B cell (primary cell): ENCODE measurements at regions not wholly inside any gene's neighbourhood (a gene's known extent, or its start where the extent isn't known, plus 50 kb on each side); places are given as distances from the start of the nearest gene placed in this dataset.

ENCODE experiments used
- EZH2 ChIP-seq: IDR thresholded peaks from 2 replicates; pipeline ENCODE4 v1.6.1; 2012; ENCODE audit warnings: borderline replicate concordance, low read depth, mild to moderate bottlenecking, moderate library complexity, low read length; ENCODE audit not compliant: insufficient read depth, poor library complexity, severe bottlenecking
- TF ChIP-seq, protein P1 (sequence below): fragments of 200-600 bp; IDR thresholded peaks from one replicate; pipeline ENCODE4 v1.8.0; 2022; ENCODE audit warnings: antibody characterized with exemption, mild to moderate bottlenecking

DNA sequence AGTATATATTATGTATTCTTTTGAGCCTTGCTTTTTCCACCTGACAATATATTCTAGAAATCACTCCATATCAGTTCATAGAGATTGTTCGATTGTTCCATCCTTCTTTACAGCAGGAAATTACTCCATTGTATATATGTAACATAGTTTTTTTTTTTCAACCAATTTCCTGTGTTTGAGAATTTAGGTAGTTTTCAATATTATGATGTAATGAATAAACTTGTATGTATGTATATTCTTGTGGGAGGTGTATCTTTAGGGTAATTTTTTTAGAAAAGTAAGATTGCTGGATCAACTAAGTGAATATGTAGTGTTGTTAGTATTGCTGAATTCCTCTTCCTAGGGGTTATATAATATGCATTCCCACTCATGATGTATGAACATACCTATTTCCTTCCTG, 165.9 kb upstream of the PITX1 start:
- TF ChIP-seq, protein P1, sequence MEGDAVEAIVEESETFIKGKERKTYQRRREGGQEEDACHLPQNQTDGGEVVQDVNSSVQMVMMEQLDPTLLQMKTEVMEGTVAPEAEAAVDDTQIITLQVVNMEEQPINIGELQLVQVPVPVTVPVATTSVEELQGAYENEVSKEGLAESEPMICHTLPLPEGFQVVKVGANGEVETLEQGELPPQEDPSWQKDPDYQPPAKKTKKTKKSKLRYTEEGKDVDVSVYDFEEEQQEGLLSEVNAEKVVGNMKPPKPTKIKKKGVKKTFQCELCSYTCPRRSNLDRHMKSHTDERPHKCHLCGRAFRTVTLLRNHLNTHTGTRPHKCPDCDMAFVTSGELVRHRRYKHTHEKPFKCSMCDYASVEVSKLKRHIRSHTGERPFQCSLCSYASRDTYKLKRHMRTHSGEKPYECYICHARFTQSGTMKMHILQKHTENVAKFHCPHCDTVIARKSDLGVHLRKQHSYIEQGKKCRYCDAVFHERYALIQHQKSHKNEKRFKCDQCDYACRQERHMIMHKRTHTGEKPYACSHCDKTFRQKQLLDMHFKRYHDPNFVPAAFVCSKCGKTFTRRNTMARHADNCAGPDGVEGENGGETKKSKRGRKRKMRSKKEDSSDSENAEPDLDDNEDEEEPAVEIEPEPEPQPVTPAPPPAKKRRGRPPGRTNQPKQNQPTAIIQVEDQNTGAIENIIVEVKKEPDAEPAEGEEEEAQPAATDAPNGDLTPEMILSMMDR = no peak
- TF ChIP-seq EZH2 = no peak
